Epidermal melanocyte (primary cell): ENCODE measurements at regions not wholly inside any gene's neighbourhood (a gene's known extent, or its start where the extent isn't known, plus 50 kb on each side); places are given as distances from the start of the nearest gene placed in this dataset.

Source experiments
- DNase-seq: peaks from one replicate; pipeline ENCODE4 v3.0.0; 2011; ENCODE audit warnings: low spot score; ENCODE audit not compliant: insufficient read length

- DNase-seq: no peak
These were observed 311.8 kb downstream of the TOX3 start for GRCh38 chr16:52235186-52235585.

DNA sequence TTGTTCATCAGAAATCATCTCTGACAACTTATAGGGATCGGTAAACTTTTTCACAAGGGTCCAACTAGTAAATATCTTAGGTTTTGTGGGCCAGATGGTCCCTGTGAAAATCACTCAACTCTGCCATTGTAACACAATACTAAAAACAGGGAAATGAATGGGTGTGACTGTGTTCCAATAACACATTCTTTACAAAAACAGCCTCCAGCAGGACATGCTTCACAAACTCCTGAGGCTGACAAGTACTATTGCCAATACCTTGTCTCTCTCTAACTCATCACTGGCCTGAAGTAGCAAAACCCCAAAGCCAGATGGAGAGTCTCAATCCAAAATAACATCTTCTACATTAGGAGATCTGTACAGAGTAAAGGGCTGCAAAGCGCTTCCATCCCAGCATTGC, 312.3 kb downstream of the TOX3 start:
- DNase-seq: no peak

- DNase-seq: no peak
These were observed 317.5 kb downstream of the TOX3 start for GRCh38 chr16:52229471-52229870.

DNA sequence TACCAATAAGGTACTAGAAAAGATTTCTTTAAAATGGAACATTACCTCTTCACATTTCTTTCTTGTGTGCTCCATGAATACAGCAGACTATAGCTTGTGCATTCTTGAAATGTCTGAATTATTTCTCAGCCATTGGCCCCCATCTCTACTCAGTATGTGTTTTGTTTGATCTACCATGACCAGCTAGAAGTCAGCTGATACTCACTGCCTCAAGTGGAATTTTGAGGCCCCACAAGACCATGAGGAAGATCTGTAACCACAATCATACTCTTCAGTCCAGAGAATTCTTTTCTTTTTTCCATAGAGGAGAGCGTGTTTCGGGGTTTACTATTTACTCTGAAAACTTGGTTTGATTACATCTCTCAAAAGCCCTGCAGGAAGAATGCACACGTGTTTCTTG, 319.1 kb downstream of the TOX3 start:
- peak; percentile 31 for DNase-seq

DNA sequence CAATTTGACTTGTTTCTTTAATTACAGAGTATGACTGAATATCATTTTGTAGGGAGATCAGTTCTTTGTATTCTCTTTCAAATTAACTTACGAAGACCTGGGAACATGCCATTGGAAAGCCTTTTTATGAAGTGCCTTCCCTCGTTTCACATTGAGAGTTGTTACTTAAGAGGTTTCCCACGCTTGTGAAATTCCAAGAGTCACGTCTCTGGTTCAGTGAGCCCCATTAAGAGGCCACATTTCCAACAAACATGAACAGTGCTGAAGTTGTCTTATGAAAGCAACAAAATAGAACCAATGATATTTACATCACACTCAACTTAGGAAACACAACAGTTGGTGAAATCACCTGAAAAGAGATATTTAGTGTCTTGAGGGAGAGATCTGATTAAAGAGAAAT, 334.1 kb downstream of the TOX3 start:
- no peak for DNase-seq

GRCh38 chr16:52209227-52209626, 337.7 kb downstream of the TOX3 start:
- no peak for DNase-seq

GRCh38 chr16:52203096-52203495, 343.8 kb downstream of the TOX3 start:
- DNase-seq: no peak

DNA sequence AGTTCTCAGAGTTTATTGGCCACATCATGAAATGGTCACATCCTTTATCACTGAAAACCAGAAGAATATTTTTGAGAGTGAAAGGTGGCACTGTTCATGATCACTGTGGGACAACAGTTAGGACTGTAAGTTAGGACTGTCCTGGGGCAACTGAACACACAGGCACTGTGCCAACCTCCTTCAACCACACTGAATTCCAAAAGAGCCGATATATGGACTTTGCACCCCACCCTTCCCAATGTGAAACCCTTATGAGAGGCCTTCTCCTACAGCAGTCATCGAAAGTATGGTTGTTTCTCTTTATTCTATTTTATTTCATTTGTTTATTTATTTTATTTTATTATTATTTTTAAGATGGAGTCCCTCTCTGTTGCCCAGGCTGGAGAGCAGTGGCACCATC, 353.5 kb downstream of the TOX3 start:
- no peak for DNase-seq

- DNase-seq: peak; percentile 64
These were observed 355.3 kb downstream of the TOX3 start for GRCh38 chr16:52191531-52192134.

GRCh38 chr16:52184336-52184735, 362.6 kb downstream of the TOX3 start:
- DNase-seq: no peak

DNA sequence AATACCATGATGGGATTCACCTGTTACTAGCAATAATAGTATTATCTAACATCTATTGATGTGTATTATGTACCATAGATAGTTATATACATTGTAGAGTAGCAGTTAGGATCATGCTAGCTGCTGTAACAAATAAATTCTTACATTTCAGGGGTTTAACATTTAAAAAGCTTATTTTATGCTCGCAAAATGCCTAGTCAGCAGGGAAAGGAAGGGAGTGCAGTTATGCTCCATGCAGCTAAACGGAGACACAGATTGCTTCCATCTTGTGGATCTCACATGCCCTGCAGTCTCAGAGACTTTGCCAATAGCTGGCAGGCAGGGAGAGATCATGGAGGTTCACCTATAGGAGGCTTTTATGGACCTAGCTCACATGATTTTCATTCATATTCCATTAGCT, 364.1 kb downstream of the TOX3 start:
- no peak for DNase-seq

GRCh38 chr16:52174168-52174567, 372.8 kb downstream of the TOX3 start:
- no peak for DNase-seq

- no peak for DNase-seq
These were observed 375.5 kb downstream of the TOX3 start for GRCh38 chr16:52171481-52171880.

- no peak for DNase-seq
These were observed 379.6 kb downstream of the TOX3 start for GRCh38 chr16:52167328-52167727.

- DNase-seq: no peak
These were observed 381.0 kb downstream of the TOX3 start for GRCh38 chr16:52165961-52166360.

- DNase-seq: no peak
These were observed 397.9 kb downstream of the TOX3 start for GRCh38 chr16:52149003-52149402.

- DNase-seq: no peak
These were observed 405.1 kb downstream of the TOX3 start for GRCh38 chr16:52141871-52142270.

- no peak for DNase-seq
These were observed 418.6 kb downstream of the TOX3 start for GRCh38 chr16:52128361-52128760.

GRCh38 chr16:52123842-52124241, 423.1 kb downstream of the TOX3 start:
- DNase-seq: no peak

- DNase-seq: no peak
These were observed 423.7 kb downstream of the TOX3 start for GRCh38 chr16:52123061-52123839.

GRCh38 chr16:52117171-52117570, 429.8 kb downstream of the TOX3 start:
- no peak for DNase-seq

DNA sequence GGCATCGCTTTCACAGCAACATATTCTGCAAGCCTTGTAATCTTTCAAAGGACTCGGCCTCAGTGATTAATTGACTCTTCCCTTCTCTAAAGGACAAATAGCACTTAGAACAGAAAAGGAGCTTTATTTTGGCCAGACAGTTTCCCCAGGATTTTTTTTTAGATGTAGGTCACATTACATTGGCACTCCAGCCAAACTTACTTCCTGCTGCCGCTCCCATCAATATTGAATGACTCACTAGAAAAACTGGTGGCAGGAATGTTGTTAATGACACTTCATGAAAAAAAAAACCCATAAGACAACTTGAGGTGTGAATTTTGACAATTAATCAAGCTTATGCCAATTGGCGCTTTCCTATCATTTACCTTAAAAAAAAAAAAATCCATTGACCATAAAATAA, 432.6 kb downstream of the TOX3 start:
- no peak for DNase-seq

DNA sequence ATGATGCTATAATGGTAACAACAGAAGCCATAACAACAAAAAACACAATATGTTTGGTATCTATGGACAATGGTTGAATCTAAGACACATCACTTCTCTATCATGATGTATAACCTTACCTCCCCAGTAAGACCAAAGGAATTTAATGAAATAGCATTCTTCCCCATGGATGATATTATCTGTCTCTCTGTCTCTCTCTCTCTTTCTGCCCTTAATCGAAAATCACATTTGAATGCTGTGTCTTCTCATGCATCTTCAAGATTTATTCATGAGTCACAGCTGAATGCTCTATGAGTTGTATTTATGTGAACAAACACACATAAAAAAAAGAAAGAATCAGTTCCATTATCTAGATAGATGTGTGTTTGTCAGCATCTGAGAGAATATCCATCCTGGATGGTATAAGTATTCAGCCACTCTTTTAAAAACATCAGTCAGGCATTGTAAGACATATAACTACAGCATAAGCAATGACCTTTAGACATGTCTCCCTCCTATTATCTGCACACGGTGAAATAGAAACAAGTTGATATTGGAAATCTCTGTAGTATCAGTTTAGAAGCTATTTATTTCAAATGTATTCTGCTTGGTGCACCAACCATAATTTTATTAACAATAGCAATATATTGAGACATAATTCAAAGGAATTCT, 433.3 kb downstream of the TOX3 start:
- no peak for DNase-seq
